GM19324 (cell line): ENCODE measurements at regions not wholly inside any gene's neighbourhood (a gene's known extent, or its start where the extent isn't known, plus 50 kb on each side); places are given as distances from the start of the nearest gene placed in this dataset.
"Not testable (repeated sequence)": the region's sequence is repeated elsewhere in the genome, so short reads cannot be mapped to it uniquely, and the experiment has no call there.

Source experiments
- ATAC-seq: cut with Tn5 transposase; IDR thresholded peaks from one replicate; pipeline ENCODE4 v1.9.1; 2021; ENCODE audit warnings: mild to moderate bottlenecking, moderate library complexity; ENCODE audit not compliant: unreplicated experiment, low FRiP score

GRCh38 chr10:62583876-62584615 lies 209.9 kb downstream of the ZNF365 start:
- ATAC-seq = no peak

- no peak for ATAC-seq
Observed at GRCh38 chr10:62584731-62585130, 210.6 kb downstream of the ZNF365 start.

- no peak for ATAC-seq
Observed at GRCh38 chr10:62585211-62585775, 211.1 kb downstream of the ZNF365 start.

- ATAC-seq = no peak
Observed at GRCh38 chr10:62587011-62587410, 212.8 kb downstream of the ZNF365 start.

GRCh38 chr10:62588116-62588515 lies 213.9 kb downstream of the ZNF365 start:
- ATAC-seq = no peak

GRCh38 chr10:62589689-62590088 lies 214.8 kb upstream of the ADO start:
- ATAC-seq = no peak

GRCh38 chr10:62590306-62590705 lies 214.2 kb upstream of the ADO start:
- ATAC-seq = no peak

GRCh38 chr10:62594093-62594520 lies 210.4 kb upstream of the ADO start:
- ATAC-seq = no peak

- no peak for ATAC-seq
Observed at GRCh38 chr10:62597226-62597625, 207.3 kb upstream of the ADO start.

GRCh38 chr10:62599161-62599560 lies 205.4 kb upstream of the ADO start:
- ATAC-seq = no peak

- not testable (repeated sequence) for ATAC-seq
Observed at GRCh38 chr10:62606551-62606950, 198.0 kb upstream of the ADO start.

GRCh38 chr10:62608189-62608875 lies 196.2 kb upstream of the ADO start:
- ATAC-seq = not testable (repeated sequence)

GRCh38 chr10:62610649-62611229 lies 193.8 kb upstream of the ADO start:
- ATAC-seq = peak; percentile 78

GRCh38 chr10:62613424-62613823 lies 191.1 kb upstream of the ADO start:
- no peak for ATAC-seq

- ATAC-seq = no peak
Observed at GRCh38 chr10:62613859-62614258, 190.7 kb upstream of the ADO start.

- ATAC-seq = peak; percentile 30
Observed at GRCh38 chr10:62614389-62615157, 189.9 kb upstream of the ADO start.

- ATAC-seq = no peak
Observed at GRCh38 chr10:62616885-62617590, 187.5 kb upstream of the ADO start.

- no peak for ATAC-seq
Observed at GRCh38 chr10:62617652-62618051, 186.9 kb upstream of the ADO start.

GRCh38 chr10:62618054-62618453 lies 186.5 kb upstream of the ADO start:
- no peak for ATAC-seq
